Bronchial epithelial cell (primary cell): ENCODE measurements at regions not wholly inside any gene's neighbourhood (a gene's known extent, or its start where the extent isn't known, plus 50 kb on each side); places are given as distances from the start of the nearest gene placed in this dataset.

Source experiments
- DNase-seq: peaks from one replicate; pipeline ENCODE4 v3.0.0-alpha.2; 2010; ENCODE audit warnings: low read depth
- FAIRE-seq: peaks from 2 replicates; lab custom pipeline; 2011; peaks lifted over from hg19 to GRCh38; lab: Jason Lieb, UNC
- H3K27me3 ChIP-seq: 2 replicates; pipeline ENCODE4 v1.5.1; 2011; ENCODE audit warnings: low read length; ENCODE audit not compliant: control insufficient read depth, insufficient read depth
- H3K36me3 ChIP-seq: 2 replicates; pipeline ENCODE4 v1.5.1; 2011; ENCODE audit warnings: low read length; ENCODE audit not compliant: control insufficient read depth, insufficient read depth
- H3K4me3 ChIP-seq: 2 replicates; pipeline ENCODE4 v1.5.1; 2011; ENCODE audit warnings: mild to moderate bottlenecking, low read depth, low read length, control low read depth
- TF ChIP-seq, protein P1 (sequence below): IDR thresholded peaks from 2 replicates; pipeline ENCODE4 v1.5.1; 2011; ENCODE audit warnings: mild to moderate bottlenecking, moderate library complexity, low read length, control low read depth, inconsistent platforms; ENCODE audit not compliant: insufficient read depth, severe bottlenecking

GRCh38 chr15:38879909-38880471 lies 315.4 kb upstream of the RASGRP1 start:
- Histone ChIP-seq H3K4me3 (no peak overlapping the region), H3K36me3 (no peaks in the 10 kb centered on the region), H3K27me3 (no peaks in the 10 kb centered on the region)
- FAIRE-seq = no peak
- TF ChIP-seq, protein P1, sequence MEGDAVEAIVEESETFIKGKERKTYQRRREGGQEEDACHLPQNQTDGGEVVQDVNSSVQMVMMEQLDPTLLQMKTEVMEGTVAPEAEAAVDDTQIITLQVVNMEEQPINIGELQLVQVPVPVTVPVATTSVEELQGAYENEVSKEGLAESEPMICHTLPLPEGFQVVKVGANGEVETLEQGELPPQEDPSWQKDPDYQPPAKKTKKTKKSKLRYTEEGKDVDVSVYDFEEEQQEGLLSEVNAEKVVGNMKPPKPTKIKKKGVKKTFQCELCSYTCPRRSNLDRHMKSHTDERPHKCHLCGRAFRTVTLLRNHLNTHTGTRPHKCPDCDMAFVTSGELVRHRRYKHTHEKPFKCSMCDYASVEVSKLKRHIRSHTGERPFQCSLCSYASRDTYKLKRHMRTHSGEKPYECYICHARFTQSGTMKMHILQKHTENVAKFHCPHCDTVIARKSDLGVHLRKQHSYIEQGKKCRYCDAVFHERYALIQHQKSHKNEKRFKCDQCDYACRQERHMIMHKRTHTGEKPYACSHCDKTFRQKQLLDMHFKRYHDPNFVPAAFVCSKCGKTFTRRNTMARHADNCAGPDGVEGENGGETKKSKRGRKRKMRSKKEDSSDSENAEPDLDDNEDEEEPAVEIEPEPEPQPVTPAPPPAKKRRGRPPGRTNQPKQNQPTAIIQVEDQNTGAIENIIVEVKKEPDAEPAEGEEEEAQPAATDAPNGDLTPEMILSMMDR = no peak
- no peak for DNase-seq

GRCh38 chr15:38882221-38882620 lies 317.6 kb upstream of the RASGRP1 start:
- TF ChIP-seq, protein P1 = no peak

GRCh38 chr15:38883987-38884386 lies 319.4 kb upstream of the RASGRP1 start:
- no peak overlapping the region for H3K4me3 ChIP-seq
- DNase-seq = no peak
- H3K36me3 ChIP-seq = no peaks in the 10 kb centered on the region
- H3K27me3 ChIP-seq = no peaks in the 10 kb centered on the region
- peak; percentile 47 for FAIRE-seq
- TF ChIP-seq, protein P1 = no peak

More at GRCh38 chr15:38882221-38882620, 317.6 kb upstream of the RASGRP1 start:
- no peak for FAIRE-seq
- Histone ChIP-seq H3K36me3 (no peaks in the 10 kb centered on the region), H3K27me3 (no peaks in the 10 kb centered on the region), H3K4me3 (no peak overlapping the region)
- no peak for DNase-seq

DNA sequence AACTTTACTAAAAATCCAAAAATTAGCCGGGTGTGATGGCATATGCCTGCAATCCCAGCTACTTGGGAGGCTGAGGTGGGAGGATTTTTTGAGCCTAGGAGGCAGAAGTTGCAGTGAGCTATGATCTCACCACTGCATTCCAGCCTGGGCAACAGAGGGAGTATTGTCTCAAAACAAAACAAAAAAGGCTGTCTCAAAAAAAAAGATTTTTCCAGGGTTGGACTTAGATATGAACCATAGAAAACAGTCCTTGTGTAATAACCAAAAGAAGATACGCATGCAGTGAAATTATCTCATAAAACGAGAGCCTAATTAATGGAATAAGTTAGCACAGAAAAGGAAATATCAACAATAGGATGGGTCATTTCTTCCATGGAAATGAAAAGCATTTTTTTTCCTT lies 320.4 kb upstream of the RASGRP1 start:
- no peak for FAIRE-seq
- Histone ChIP-seq H3K27me3 (no peaks in the 10 kb centered on the region), H3K4me3 (no peak overlapping the region), H3K36me3 (no peaks in the 10 kb centered on the region)
- no peak for DNase-seq
- TF ChIP-seq, protein P1 = no peak

DNA sequence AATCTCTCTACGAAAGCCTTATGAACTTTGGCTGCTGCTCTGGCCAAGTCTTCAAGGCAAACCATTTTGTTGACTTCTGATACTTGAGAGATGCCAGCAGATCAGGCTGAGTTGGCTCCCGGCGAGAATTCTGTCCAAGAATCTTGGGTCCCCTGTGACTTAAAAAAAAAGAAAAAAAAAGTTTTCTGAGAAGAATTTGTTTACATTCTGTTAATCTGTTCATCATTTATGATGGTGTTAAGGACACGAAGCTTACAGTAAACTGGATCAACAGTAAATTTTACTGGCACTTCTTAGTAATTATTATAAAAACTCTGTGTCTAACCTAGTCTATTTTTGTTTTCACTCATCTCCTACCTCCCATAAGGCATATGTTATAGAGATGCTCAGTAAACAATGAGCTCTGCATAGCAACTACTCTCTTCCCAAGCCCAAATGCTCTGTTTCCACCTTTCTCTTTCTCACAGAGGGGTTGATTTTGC lies 320.9 kb upstream of the RASGRP1 start:
- FAIRE-seq (no peak), DNase-seq (no peak)
- H3K27me3 ChIP-seq = no peaks in the 10 kb centered on the region
- H3K4me3 ChIP-seq = no peak overlapping the region
- no peaks in the 10 kb centered on the region for H3K36me3 ChIP-seq
- TF ChIP-seq, protein P1 = no peak
